Gastrocnemius medialis (tissue), 4 donors: ENCODE measurements at regions not wholly inside any gene's neighbourhood (a gene's known extent, or its start where the extent isn't known, plus 50 kb on each side); places are given as distances from the start of the nearest gene placed in this dataset.

ENCODE experiments used
- CTCF ChIP-seq, 5 experiments: fragments of 450-650 bp in 3 of 5; fragments of 200-600 bp in 2 of 5; sonication (generic) in 2 of 5; IDR thresholded peaks in 4 of 5; conservative IDR thresholded peaks in 1 of 5; 1 replicate in 4 of 5; 2 replicates in 1 of 5; pipeline ENCODE4 v1.5.1; 2016 to 2019; ENCODE audit warnings: antibody characterized with exemption in 5 of 5, mild to moderate bottlenecking in 3 of 5, moderate library complexity in 3 of 5
- POLR2A ChIP-seq, 2 donors: fragments of 450-650 bp; IDR thresholded peaks; one replicate each; pipeline ENCODE4 v1.6.1; 2017; ENCODE audit warnings: antibody characterized with exemption in 2 of 2, mild to moderate bottlenecking in 2 of 2, moderate library complexity in 2 of 2

GRCh38 chr7:41449286-41449685, 253.6 kb downstream of the INHBA start:
- TF ChIP-seq CTCF (IDR thresholded peaks at IDR 0.05 in 4 of 5, conservative IDR thresholded peaks at IDR 0.05 in 1 of 5): no peak
- TF ChIP-seq POLR2A (IDR thresholded peaks at IDR 0.05): no peak
